Endothelial cell of umbilical vein (primary cell): ENCODE measurements at regions not wholly inside any gene's neighbourhood (a gene's known extent, or its start where the extent isn't known, plus 50 kb on each side); places are given as distances from the start of the nearest gene placed in this dataset.

Experiments
- BruUV-seq: library from RNA; stranded (reverse); fragments of 400-500 nt; replicated peaks from 2 replicates; lab custom pipeline; 2021; lab: Mats Ljungman, UMichigan
- CTCF ChIA-PET: fragments of 300-600, 350-600 bp; sonication (Branson Sonifier 250); formaldehyde crosslinking; loops from one replicate; lab custom pipeline; 2021; ENCODE audit warnings: antibody characterized with exemption, inconsistent platforms; lab: Charles Lee
- POLR2A ChIA-PET: fragments of 300-600, 350-600 bp; sonication (Branson Sonifier 250); formaldehyde crosslinking; loops from one replicate; lab custom pipeline; 2021; ENCODE audit warnings: antibody characterized with exemption, inconsistent platforms; lab: Charles Lee
- DNase-seq: peaks from one replicate; pipeline ENCODE4 v3.0.0-alpha.2; 2011; ENCODE audit warnings: low read depth, low spot score
- FAIRE-seq: peaks from 2 replicates; lab custom pipeline; 2011; peaks lifted over from hg19 to GRCh38; lab: Jason Lieb, UNC
- H2AFZ ChIP-seq: 2 replicates; pipeline ENCODE4 v1.6.0; 2012; ENCODE audit warnings: low read depth, low read length, control low read depth, inconsistent platforms
- H3K27ac ChIP-seq: 2 replicates; pipeline ENCODE4 v1.5.1; 2011; ENCODE audit warnings: low read depth, mild to moderate bottlenecking, control low read depth, low read length, moderate library complexity; ENCODE audit not compliant: insufficient read depth
- H3K27me3 ChIP-seq, 2 experiments: 2 replicates each; pipeline versions ENCODE4 v1.6.0 to v1.6.1; 2011; ENCODE audit warnings: low read length in 2 of 2, mixed read lengths in 1 of 2; ENCODE audit not compliant: control insufficient read depth in 2 of 2, insufficient read depth in 2 of 2
- H3K36me3 ChIP-seq, 2 experiments: 2 replicates in 1 of 2; 3 replicates in 1 of 2; pipeline ENCODE4 v1.5.1; 2011; ENCODE audit warnings: low read length in 2 of 2, mild to moderate bottlenecking in 1 of 2, moderate library complexity in 1 of 2; ENCODE audit not compliant: control insufficient read depth in 2 of 2, insufficient read depth in 2 of 2; ENCODE audit errors: extremely low read depth in 1 of 2
- H3K4me1 ChIP-seq: 3 replicates; pipeline ENCODE4 v1.5.1; 2011; ENCODE audit warnings: mild to moderate bottlenecking, low read length; ENCODE audit not compliant: control insufficient read depth, insufficient read depth; ENCODE audit errors: extremely low read depth
- H3K4me2 ChIP-seq: 2 replicates; pipeline ENCODE4 v1.6.1; 2011; ENCODE audit warnings: low read length, control low read depth, mixed read lengths; ENCODE audit not compliant: insufficient read depth
- H3K4me3 ChIP-seq, 3 experiments: fragments of 200-600 bp in 1 of 3; sonication (generic), shearing (Covaris generic) in 1 of 3; replicated peaks in 1 of 3; 2 replicates each; pipeline ENCODE4 v1.5.1; 2011 to 2016; ENCODE audit warnings: control low read depth in 3 of 3, low read length in 3 of 3, mild to moderate bottlenecking in 2 of 3, inconsistent platforms in 1 of 3, low read depth in 1 of 3, moderate library complexity in 1 of 3; ENCODE audit not compliant: insufficient read depth in 1 of 3
- H3K79me2 ChIP-seq: 2 replicates; pipeline ENCODE4 v1.6.0; 2012; ENCODE audit warnings: low read length, inconsistent platforms; ENCODE audit not compliant: control insufficient read depth, insufficient read depth
- H3K9ac ChIP-seq: replicated peaks from 2 replicates; pipeline ENCODE3; 2011; ENCODE audit warnings: low read length, control low read depth; ENCODE audit not compliant: insufficient read depth; ENCODE audit errors: extremely low read depth
- H3K9me1 ChIP-seq: replicated peaks from 3 replicates; pipeline ENCODE4 v1.6.0; 2011; ENCODE audit warnings: mild to moderate bottlenecking, low read length; ENCODE audit not compliant: control insufficient read depth, insufficient read depth; ENCODE audit errors: extremely low read depth
- H3K9me3 ChIP-seq: replicated peaks from 2 replicates; pipeline ENCODE4 v1.5.1; 2012; ENCODE audit warnings: low read length, inconsistent platforms; ENCODE audit not compliant: control insufficient read depth, insufficient read depth
- H4K20me1 ChIP-seq: replicated peaks from 2 replicates; pipeline ENCODE3; 2011; ENCODE audit warnings: mild to moderate bottlenecking, low read length; ENCODE audit not compliant: control insufficient read depth, insufficient read depth; ENCODE audit errors: extremely low read depth
- EZH2 ChIP-seq: IDR thresholded peaks from 2 replicates; pipeline ENCODE4 v1.6.1; 2012; ENCODE audit warnings: borderline replicate concordance, low read depth, mild to moderate bottlenecking, moderate library complexity, low read length, inconsistent platforms; ENCODE audit not compliant: severe bottlenecking
- FOS ChIP-seq: IDR thresholded peaks from 2 replicates; pipeline ENCODE4 v1.6.1; 2011; ENCODE audit warnings: mild to moderate bottlenecking, low read length, moderate library complexity, borderline replicate concordance; ENCODE audit not compliant: insufficient read depth
- GATA2 ChIP-seq: IDR thresholded peaks from 2 replicates; pipeline ENCODE4 v1.7.0; 2011; ENCODE audit warnings: low read depth, mild to moderate bottlenecking, moderate library complexity, mixed read lengths, low read length; ENCODE audit not compliant: insufficient read length, insufficient read depth
- MYC ChIP-seq: IDR thresholded peaks from one replicate; pipeline ENCODE4 v1.6.1; 2011; ENCODE audit warnings: mild to moderate bottlenecking, low read depth, low read length
- POLR2AphosphoS5 ChIP-seq: IDR thresholded peaks from 2 replicates; pipeline ENCODE4 v1.6.1; 2012; ENCODE audit warnings: low read depth, mild to moderate bottlenecking, control low read depth, low read length, moderate library complexity; ENCODE audit not compliant: insufficient read depth
- dilution Hi-C: fragments of 300-500 bp; cut with MboI; formaldehyde crosslinking; loops from one replicate; pipeline ENCODE4 v1.15.0; 2019; ENCODE audit warnings: low sequenced_read_pairs; ENCODE audit not compliant: extremely low pct_ligation_motif_present
- intact Hi-C: fragments of 100-400 bp; cut with micrococcal nuclease; formaldehyde crosslinking; loops from one replicate; pipeline ENCODE4 v1.10.0; 2022
- TF ChIP-seq, protein P1 (sequence below), 2 donors: IDR thresholded peaks; 1 replicate in 1 of 2; 2 replicates in 1 of 2; pipeline ENCODE4 v1.5.1; 2011; ENCODE audit warnings: low read length in 2 of 2, mild to moderate bottlenecking in 2 of 2, moderate library complexity in 2 of 2, control low read depth in 1 of 2, inconsistent platforms in 1 of 2, low read depth in 1 of 2; ENCODE audit not compliant: insufficient read depth in 1 of 2; ENCODE audit errors: extremely low read depth in 1 of 2

DNA sequence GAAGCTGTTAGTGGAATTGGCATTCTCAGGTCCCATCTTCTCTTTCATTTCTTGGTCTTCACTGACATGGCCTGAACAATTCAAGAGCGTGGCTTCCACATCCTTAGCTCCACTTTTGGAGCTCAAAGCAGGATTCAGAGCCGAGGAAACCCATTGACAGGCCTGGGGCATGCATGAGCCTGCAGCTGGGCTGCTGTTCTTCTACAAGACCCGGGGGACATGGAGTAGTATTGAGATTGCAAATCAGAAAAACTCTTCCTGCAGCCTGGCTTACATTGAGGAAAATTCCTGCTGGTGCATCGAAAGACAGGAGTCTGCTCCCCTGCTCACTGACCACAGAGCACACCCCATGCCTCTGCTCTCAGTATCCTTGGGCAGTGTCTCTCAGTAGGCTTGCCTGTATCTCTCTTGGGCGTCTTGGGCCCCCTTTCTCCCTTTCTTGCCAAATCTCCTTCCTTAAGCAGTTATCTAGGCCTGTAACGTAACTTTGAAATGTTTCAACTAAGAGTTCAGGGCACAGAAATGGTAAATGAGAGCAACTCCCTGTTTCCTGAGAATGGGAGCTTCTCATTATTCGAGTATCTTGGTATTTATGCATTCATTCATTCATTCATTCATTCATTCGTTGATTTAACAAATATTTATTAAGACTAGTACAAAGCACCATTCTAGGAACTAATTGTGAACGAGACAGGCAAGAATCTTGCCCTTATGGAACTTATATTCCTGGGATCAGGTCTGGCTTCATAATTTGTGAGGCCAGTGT, 603.6 kb upstream of the CLINT1 start:
- dilution Hi-C loops (no loop called here), intact Hi-C loops (no loop called here)
- TF ChIP-seq GATA2 (no peak), MYC (no peak), FOS (no peak), POLR2AphosphoS5 (no peak), EZH2 (no peak)
- TF ChIP-seq, protein P1, sequence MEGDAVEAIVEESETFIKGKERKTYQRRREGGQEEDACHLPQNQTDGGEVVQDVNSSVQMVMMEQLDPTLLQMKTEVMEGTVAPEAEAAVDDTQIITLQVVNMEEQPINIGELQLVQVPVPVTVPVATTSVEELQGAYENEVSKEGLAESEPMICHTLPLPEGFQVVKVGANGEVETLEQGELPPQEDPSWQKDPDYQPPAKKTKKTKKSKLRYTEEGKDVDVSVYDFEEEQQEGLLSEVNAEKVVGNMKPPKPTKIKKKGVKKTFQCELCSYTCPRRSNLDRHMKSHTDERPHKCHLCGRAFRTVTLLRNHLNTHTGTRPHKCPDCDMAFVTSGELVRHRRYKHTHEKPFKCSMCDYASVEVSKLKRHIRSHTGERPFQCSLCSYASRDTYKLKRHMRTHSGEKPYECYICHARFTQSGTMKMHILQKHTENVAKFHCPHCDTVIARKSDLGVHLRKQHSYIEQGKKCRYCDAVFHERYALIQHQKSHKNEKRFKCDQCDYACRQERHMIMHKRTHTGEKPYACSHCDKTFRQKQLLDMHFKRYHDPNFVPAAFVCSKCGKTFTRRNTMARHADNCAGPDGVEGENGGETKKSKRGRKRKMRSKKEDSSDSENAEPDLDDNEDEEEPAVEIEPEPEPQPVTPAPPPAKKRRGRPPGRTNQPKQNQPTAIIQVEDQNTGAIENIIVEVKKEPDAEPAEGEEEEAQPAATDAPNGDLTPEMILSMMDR (IDR thresholded peaks at IDR 0.05; ENCODE audit: extremely low read depth in 1 of 2, insufficient read depth in 1 of 2, low read depth in 1 of 2, low read length in 2 of 2): no peak
- no peaks in the 10 kb centered on the region for H3K4me1 ChIP-seq
- no peaks in the 10 kb centered on the region for H3K36me3 ChIP-seq
- no peaks in the 10 kb centered on the region for H3K27me3 ChIP-seq
- no peaks in the 10 kb centered on the region for H3K9me1 ChIP-seq
- no peaks in the 10 kb centered on the region for H4K20me1 ChIP-seq
- no peaks in the 10 kb centered on the region for H3K79me2 ChIP-seq
- ChIA-PET CTCF (interaction anchor here (1.4 kb wide), 1 partner anchor 387 kb away, joined by 3 read pairs; no protein-coding TSS in a partner anchor), POLR2A (no interaction called here)
- H3K27ac ChIP-seq: no peak overlapping the region
- no TSS peak for BruUV-seq
- H3K9me3 ChIP-seq: no peaks in the 10 kb centered on the region
- no peak overlapping the region for H3K4me3 ChIP-seq
- DNase-seq (no peak), FAIRE-seq (no peak)
- H2AFZ ChIP-seq: no peak overlapping the region
- H3K4me2 ChIP-seq: no peak overlapping the region
- no peak overlapping the region for H3K9ac ChIP-seq
